Ovary (tissue), 7 donors: ENCODE measurements at regions not wholly inside any gene's neighbourhood (a gene's known extent, or its start where the extent isn't known, plus 50 kb on each side); places are given as distances from the start of the nearest gene placed in this dataset.

Experiments
- DNase-seq, 5 donors: peaks; one replicate each; pipeline ENCODE4 v3.0.0-alpha.2; 2019 to 2020
- H3K27ac ChIP-seq, 2 donors: fragments of 200-600 bp; one replicate each; pipeline versions ENCODE4 v1.5.1 to v1.8.0; 2019 to 2022
- H3K27me3 ChIP-seq: fragments of 200-600 bp; one replicate; pipeline ENCODE4 v1.8.0; 2022
- H3K36me3 ChIP-seq: fragments of 200-600 bp; sonication (generic); one replicate; pipeline ENCODE4 v1.5.1; 2019
- H3K4me1 ChIP-seq: one replicate; pipeline ENCODE4 v1.8.1; 2013; ENCODE audit warnings: mild to moderate bottlenecking, moderate library complexity; ENCODE audit not compliant: insufficient read depth
- H3K4me3 ChIP-seq: fragments of 200-600 bp; sonication (generic); one replicate; pipeline ENCODE4 v1.5.1; 2017
- H3K9me3 ChIP-seq, 2 donors: fragments of 200-600 bp in 1 of 2; sonication (generic) in 1 of 2; one replicate each; pipeline versions ENCODE4 v1.5.1 to v1.8.1; 2013 to 2019; ENCODE audit warnings: mild to moderate bottlenecking in 1 of 2, moderate library complexity in 1 of 2
- EP300 ChIP-seq: sonication (generic); formaldehyde crosslinking; IDR thresholded peaks from one replicate; pipeline ENCODE4 v1.6.1; 2017; ENCODE audit warnings: antibody characterized with exemption
- POLR2A ChIP-seq: fragments of 450-650 bp; IDR thresholded peaks from one replicate; pipeline ENCODE4 v1.6.1; 2017; ENCODE audit warnings: antibody characterized with exemption, mild to moderate bottlenecking, moderate library complexity
- WGBS, 3 donors: extraction: QIAGEN DNeasy Blood & Tissue Kit in 1 of 3; methylation state at CpG; one replicate each; pipeline versions ENCODE4 v1.1.5 to v1.1.7; 2013 to 2017; 5-methylcytosine and 5-hydroxymethylcytosine counted together
- intact Hi-C, 4 donors: fragments of 100-400 bp; cut with DNase I; formaldehyde crosslinking; loops; one replicate each; pipeline versions ENCODE4 v1.11.0 to v1.15.1; 2022 to 2023
- TF ChIP-seq, protein P1 (sequence below), 3 donors: fragments of 450-650 bp in 2 of 3; fragments of 200-600 bp in 1 of 3; IDR thresholded peaks; one replicate each; pipeline versions ENCODE4 v1.5.1 to v1.8.0; 2016 to 2022; ENCODE audit warnings: antibody characterized with exemption in 3 of 3, mild to moderate bottlenecking in 1 of 3
- donor health status: DM: no; HTN: no; CAD: no; lungs with moderate emphysema.
- donor health status: DM: no; HTN: no; CAD: no.
- donor health status: Bipolar disorder and iron deficiency.
- donor health status: DM: no; HTN: no; CAD: no.
- donor health status: DM: yes; HTN: yes; CAD: no.

DNA sequence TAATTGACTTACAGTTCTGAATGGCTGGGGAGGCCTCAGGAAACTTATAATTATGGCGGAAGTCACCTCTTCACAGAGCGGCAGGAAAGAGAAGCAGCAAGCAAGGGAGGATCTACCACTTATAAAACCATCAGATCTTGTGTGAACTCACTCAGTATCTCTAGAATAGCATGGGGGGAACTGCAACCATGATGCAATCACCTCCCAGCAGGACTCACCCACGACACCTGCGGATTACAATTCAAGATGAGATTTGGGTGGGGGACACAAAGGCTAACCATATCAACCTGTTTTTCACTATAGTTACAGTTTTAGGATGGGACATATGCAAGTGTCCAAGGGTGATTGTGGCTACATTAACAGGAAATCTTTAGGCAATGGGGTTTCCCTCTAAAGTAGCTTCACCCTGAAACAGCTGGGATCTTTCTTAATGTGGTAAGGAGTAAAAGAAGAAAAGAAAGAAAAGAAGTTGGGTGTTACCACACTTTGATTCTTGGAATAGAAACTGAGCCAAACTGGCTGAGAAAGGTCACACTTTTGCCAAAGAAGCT is 453.8 kb downstream of the OTOL1 start:
- DNase-seq = no peak
- H3K27ac ChIP-seq = no peak overlapping the region
- intact Hi-C loops = no loop called here
- no peaks in the 10 kb centered on the region for H3K4me1 ChIP-seq
- no peaks in the 10 kb centered on the region for H3K27me3 ChIP-seq
- no peaks in the 10 kb centered on the region for H3K36me3 ChIP-seq
- TF ChIP-seq, protein P1, sequence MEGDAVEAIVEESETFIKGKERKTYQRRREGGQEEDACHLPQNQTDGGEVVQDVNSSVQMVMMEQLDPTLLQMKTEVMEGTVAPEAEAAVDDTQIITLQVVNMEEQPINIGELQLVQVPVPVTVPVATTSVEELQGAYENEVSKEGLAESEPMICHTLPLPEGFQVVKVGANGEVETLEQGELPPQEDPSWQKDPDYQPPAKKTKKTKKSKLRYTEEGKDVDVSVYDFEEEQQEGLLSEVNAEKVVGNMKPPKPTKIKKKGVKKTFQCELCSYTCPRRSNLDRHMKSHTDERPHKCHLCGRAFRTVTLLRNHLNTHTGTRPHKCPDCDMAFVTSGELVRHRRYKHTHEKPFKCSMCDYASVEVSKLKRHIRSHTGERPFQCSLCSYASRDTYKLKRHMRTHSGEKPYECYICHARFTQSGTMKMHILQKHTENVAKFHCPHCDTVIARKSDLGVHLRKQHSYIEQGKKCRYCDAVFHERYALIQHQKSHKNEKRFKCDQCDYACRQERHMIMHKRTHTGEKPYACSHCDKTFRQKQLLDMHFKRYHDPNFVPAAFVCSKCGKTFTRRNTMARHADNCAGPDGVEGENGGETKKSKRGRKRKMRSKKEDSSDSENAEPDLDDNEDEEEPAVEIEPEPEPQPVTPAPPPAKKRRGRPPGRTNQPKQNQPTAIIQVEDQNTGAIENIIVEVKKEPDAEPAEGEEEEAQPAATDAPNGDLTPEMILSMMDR (IDR thresholded peaks at IDR 0.05) = no peak
- no peak for TF ChIP-seq EP300
- TF ChIP-seq POLR2A = no peak
- H3K4me3 ChIP-seq = no peak overlapping the region
- no peaks in the 10 kb centered on the region for H3K9me3 ChIP-seq
- 92 to 96% (median 93%) methylated on average over 4 of the region's 4 CpGs for WGBS, 3 donors

DNA sequence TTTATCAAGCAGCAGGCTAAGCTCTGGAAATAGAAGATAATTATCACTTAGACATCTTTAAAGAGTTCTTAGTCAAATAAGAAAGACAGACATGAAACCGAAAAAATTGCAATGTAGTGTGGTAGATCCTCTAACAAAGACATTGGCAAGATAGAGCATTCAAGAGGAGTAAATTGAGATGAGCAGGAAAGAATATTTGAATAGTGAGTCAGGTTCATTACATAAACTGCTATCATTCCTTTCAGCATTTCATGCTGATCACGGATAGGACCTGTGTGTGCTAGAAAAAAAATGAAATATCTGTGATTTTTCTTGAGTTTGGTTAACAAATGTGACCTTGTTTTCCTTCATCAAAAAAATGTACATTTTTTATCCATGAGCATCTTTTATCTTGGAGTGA is 460.9 kb downstream of the OTOL1 start:
- no peaks in the 10 kb centered on the region for H3K36me3 ChIP-seq
- H3K27ac ChIP-seq = no peak overlapping the region
- intact Hi-C loops = no loop called here
- H3K27me3 ChIP-seq = no peaks in the 10 kb centered on the region
- DNase-seq = no peak
- 58 to 64% (median 59%) methylated on average over 2 of the region's 2 CpGs for WGBS, 3 donors
- H3K9me3 ChIP-seq = no peaks in the 10 kb centered on the region
- TF ChIP-seq EP300 = no peak
- TF ChIP-seq, protein P1 (IDR thresholded peaks at IDR 0.05) = no peak
- H3K4me1 ChIP-seq = no peaks in the 10 kb centered on the region
- H3K4me3 ChIP-seq = no peak overlapping the region

DNA sequence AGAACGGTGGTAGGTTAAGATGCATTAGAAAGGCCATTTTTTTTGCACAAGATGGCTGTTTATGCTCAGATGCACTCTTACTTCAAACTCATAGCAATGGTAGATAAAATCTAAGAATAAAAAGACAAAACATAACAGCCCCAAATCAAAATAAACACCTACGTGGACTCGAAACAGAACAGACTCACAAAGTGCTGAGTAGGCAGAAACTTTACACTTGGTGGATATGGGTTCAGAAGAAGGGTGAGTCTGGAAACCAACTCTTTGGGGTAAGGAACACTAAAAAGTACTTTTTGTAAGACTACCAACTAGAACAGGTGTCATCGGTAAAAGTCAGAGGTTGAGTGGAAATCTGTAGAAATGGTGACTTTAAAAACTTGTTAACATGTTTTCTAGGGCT is 468.2 kb downstream of the OTOL1 start:
- H3K27ac ChIP-seq = no peak overlapping the region
- no peaks in the 10 kb centered on the region for H3K9me3 ChIP-seq
- H3K36me3 ChIP-seq = no peaks in the 10 kb centered on the region
- H3K4me3 ChIP-seq = no peak overlapping the region
- WGBS, 3 donors = 80 to 92% (median 85%) methylated on average over 4 of the region's 4 CpGs
- TF ChIP-seq, protein P1 (IDR thresholded peaks at IDR 0.05) = no peak
- no peak for TF ChIP-seq POLR2A
- TF ChIP-seq EP300 = no peak
- DNase-seq = no peak
- intact Hi-C loops = no loop called here
- H3K27me3 ChIP-seq = no peaks in the 10 kb centered on the region
- H3K4me1 ChIP-seq = no peaks in the 10 kb centered on the region

DNA sequence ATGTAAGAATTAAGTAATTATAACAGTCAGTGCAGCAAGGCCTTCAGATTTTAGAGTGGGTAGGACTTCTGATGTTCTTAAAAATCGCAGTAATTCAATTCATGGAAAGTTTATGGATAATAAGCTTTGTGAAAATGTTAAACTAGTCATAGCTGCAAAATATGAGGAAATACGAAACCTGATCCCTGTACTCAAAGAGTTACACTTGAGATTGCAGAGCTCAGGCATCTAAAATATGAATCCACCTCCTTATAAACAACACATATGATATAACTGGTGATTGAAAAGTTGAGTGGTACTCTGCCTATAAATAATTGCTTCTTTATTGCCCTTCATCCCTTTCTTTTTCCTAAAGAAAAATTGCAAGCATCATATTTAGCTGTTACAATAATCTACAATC is 473.3 kb downstream of the OTOL1 start:
- intact Hi-C loops = no loop called here
- DNase-seq = no peak
- H3K27me3 ChIP-seq = no peaks in the 10 kb centered on the region
- no peaks in the 10 kb centered on the region for H3K4me1 ChIP-seq
- no peaks in the 10 kb centered on the region for H3K36me3 ChIP-seq
- H3K27ac ChIP-seq = no peak overlapping the region
- TF ChIP-seq POLR2A = no peak
- 87 to 92% (median 89%) methylated on average over 2 of the region's 2 CpGs for WGBS, 3 donors
- H3K9me3 ChIP-seq = no peaks in the 10 kb centered on the region
- H3K4me3 ChIP-seq = no peak overlapping the region

DNA sequence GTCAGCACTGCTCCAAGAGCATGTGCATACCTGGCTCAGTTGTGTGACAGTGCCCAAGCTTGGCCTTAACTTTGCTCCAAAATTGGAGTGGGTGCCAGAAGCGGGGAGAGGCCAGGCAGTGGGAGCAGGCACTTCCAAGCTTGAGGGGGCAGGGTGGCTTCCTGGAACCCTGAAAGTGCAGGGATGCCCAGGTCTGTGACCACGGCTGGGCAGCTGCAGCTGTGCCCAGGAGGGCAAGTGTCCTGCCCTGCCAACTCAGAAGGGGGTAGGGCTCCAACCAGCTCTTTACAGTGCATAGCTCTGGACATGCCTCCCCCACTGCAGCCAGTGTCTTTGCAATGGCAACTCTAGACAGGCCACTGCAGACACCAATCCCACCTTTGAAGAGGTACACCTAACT is 478.6 kb downstream of the OTOL1 start:
- H3K9me3 ChIP-seq = no peaks in the 10 kb centered on the region
- H3K4me3 ChIP-seq = no peak overlapping the region
- no peaks in the 10 kb centered on the region for H3K4me1 ChIP-seq
- H3K36me3 ChIP-seq = no peaks in the 10 kb centered on the region
- DNase-seq = no peak
- no peaks in the 10 kb centered on the region for H3K27me3 ChIP-seq
- no peak for TF ChIP-seq EP300
- TF ChIP-seq POLR2A = no peak
- TF ChIP-seq, protein P1 (IDR thresholded peaks at IDR 0.05) = no peak
- no peak overlapping the region for H3K27ac ChIP-seq
- WGBS, 3 donors = 88 to 100% (median 90%) methylated on average over 2 of the region's 2 CpGs
- intact Hi-C loops = no loop called here
